Spinal cord (tissue), 9 donors: ENCODE measurements at regions not wholly inside any gene's neighbourhood (a gene's known extent, or its start where the extent isn't known, plus 50 kb on each side); places are given as distances from the start of the nearest gene placed in this dataset.
A peak's percentile ranks its signal among the peaks of the same experiment; 100 is the strongest.

Source experiments
- DNase-seq, 6 donors: peaks; one replicate each; pipeline versions ENCODE4 v3.0.0 to v3.0.0-alpha.2; 2013 to 2015; ENCODE audit warnings: low spot score in 6 of 6, low read depth in 4 of 6
- H3K27ac ChIP-seq: one replicate; pipeline ENCODE4 v1.5.1; 2013; ENCODE audit warnings: low read depth, low read length, control low read depth
- H3K27me3 ChIP-seq: one replicate; pipeline ENCODE4 v1.6.1; 2013; ENCODE audit warnings: low read length; ENCODE audit not compliant: control insufficient read depth, insufficient read depth
- H3K36me3 ChIP-seq: one replicate; pipeline ENCODE4 v1.6.1; 2013; ENCODE audit warnings: low read length; ENCODE audit not compliant: control insufficient read depth, insufficient read depth
- H3K4me1 ChIP-seq: one replicate; pipeline ENCODE4 v1.6.1; 2013; ENCODE audit warnings: low read length; ENCODE audit not compliant: control insufficient read depth, insufficient read depth
- H3K4me3 ChIP-seq: one replicate; pipeline ENCODE4 v1.5.1; 2013; ENCODE audit warnings: low read depth, low read length, control low read depth
- H3K9me3 ChIP-seq: one replicate; pipeline ENCODE4 v1.6.1; 2013; ENCODE audit warnings: low read length; ENCODE audit not compliant: control insufficient read depth, insufficient read depth
- WGBS: methylation state at CpG from one replicate; pipeline ENCODE4 v1.1.5; 2013; ENCODE audit warnings: missing lambda C conversion rate; ENCODE audit not compliant: insufficient coverage; 5-methylcytosine and 5-hydroxymethylcytosine counted together
- donor health status: healthy.

GRCh38 chr18:44474067-44474411, 206.6 kb upstream of the SETBP1 start:
- DNase-seq, result no peak
- peaks cover 1% of the 10 kb centered on the region for H3K9me3 ChIP-seq
- no peaks in the 10 kb centered on the region for H3K27me3 ChIP-seq
- H3K27ac ChIP-seq, result no peak overlapping the region
- H3K4me3 ChIP-seq, result no peak overlapping the region
- H3K4me1 ChIP-seq, result no peaks in the 10 kb centered on the region
- no peaks in the 10 kb centered on the region for H3K36me3 ChIP-seq
- 35% methylated on average over 2 of the region's 3 CpGs for WGBS

- DNase-seq, result peak in 1 of 6 donors; percentile 7
Observed at GRCh38 chr18:44474591-44474990, 206.1 kb upstream of the SETBP1 start.

GRCh38 chr18:44482761-44483160, 197.9 kb upstream of the SETBP1 start:
- Histone ChIP-seq H3K36me3 (no peaks in the 10 kb centered on the region), H3K4me1 (no peaks in the 10 kb centered on the region), H3K27me3 (no peaks in the 10 kb centered on the region), H3K4me3 (no peak overlapping the region), H3K27ac (no peak overlapping the region), H3K9me3 (peaks cover 11% of the 10 kb centered on the region)
- peak in 1 of 6 donors; percentile 7 for DNase-seq
- 27% methylated on average over 2 of the region's 4 CpGs for WGBS

More at GRCh38 chr18:44474591-44474990, 206.1 kb upstream of the SETBP1 start:
- H3K36me3 ChIP-seq, result no peaks in the 10 kb centered on the region
- no peaks in the 10 kb centered on the region for H3K27me3 ChIP-seq
- H3K27ac ChIP-seq, result no peak overlapping the region
- no peak overlapping the region for H3K4me3 ChIP-seq
- no peaks in the 10 kb centered on the region for H3K4me1 ChIP-seq
- H3K9me3 ChIP-seq, result peaks cover 7% of the 10 kb centered on the region

- Histone ChIP-seq H3K9me3 (no peaks in the 10 kb centered on the region), H3K4me1 (no peaks in the 10 kb centered on the region), H3K36me3 (no peaks in the 10 kb centered on the region), H3K27me3 (no peaks in the 10 kb centered on the region), H3K4me3 (no peak overlapping the region), H3K27ac (no peak overlapping the region)
- no peak for DNase-seq
- WGBS, result 100% methylated on average over 3 of the region's 5 CpGs
Observed at GRCh38 chr18:44495151-44495550, 185.5 kb upstream of the SETBP1 start.

GRCh38 chr18:44497311-44497710, 183.4 kb upstream of the SETBP1 start:
- Histone ChIP-seq H3K27me3 (no peaks in the 10 kb centered on the region), H3K9me3 (no peaks in the 10 kb centered on the region), H3K4me3 (no peak overlapping the region), H3K27ac (no peak overlapping the region), H3K36me3 (no peaks in the 10 kb centered on the region), H3K4me1 (no peaks in the 10 kb centered on the region)
- peak in 2 of 6 donors; percentile 18 to 80 for DNase-seq
- 80% methylated on average over 1 of the region's 3 CpGs for WGBS

- Histone ChIP-seq H3K4me1 (no peaks in the 10 kb centered on the region), H3K27me3 (no peaks in the 10 kb centered on the region), H3K36me3 (no peaks in the 10 kb centered on the region), H3K27ac (no peak overlapping the region), H3K4me3 (no peak overlapping the region), H3K9me3 (no peaks in the 10 kb centered on the region)
- no CpG with 5 or more reads among the region's 3 CpGs for WGBS
- DNase-seq, result peak in 1 of 6 donors; percentile 1
Observed at GRCh38 chr18:44497757-44498490, 182.8 kb upstream of the SETBP1 start.

- Histone ChIP-seq H3K27me3 (no peaks in the 10 kb centered on the region), H3K27ac (no peak overlapping the region), H3K36me3 (no peaks in the 10 kb centered on the region), H3K4me3 (no peak overlapping the region), H3K9me3 (no peaks in the 10 kb centered on the region), H3K4me1 (no peaks in the 10 kb centered on the region)
- DNase-seq, result no peak
- WGBS, result 100% methylated on average over 1 of the region's 2 CpGs
Observed at GRCh38 chr18:44500808-44501610, 179.7 kb upstream of the SETBP1 start.

- H3K9me3 ChIP-seq, result no peaks in the 10 kb centered on the region
- no CpG with 5 or more reads among the region's 1 CpG for WGBS
- no peak overlapping the region for H3K27ac ChIP-seq
- DNase-seq, result no peak
- no peak overlapping the region for H3K4me3 ChIP-seq
- no peaks in the 10 kb centered on the region for H3K36me3 ChIP-seq
- H3K27me3 ChIP-seq, result no peaks in the 10 kb centered on the region
- H3K4me1 ChIP-seq, result no peaks in the 10 kb centered on the region
Observed at GRCh38 chr18:44502221-44502620, 178.5 kb upstream of the SETBP1 start.

GRCh38 chr18:44502790-44503189, 177.9 kb upstream of the SETBP1 start:
- H3K27me3 ChIP-seq, result no peaks in the 10 kb centered on the region
- H3K9me3 ChIP-seq, result no peaks in the 10 kb centered on the region
- H3K36me3 ChIP-seq, result no peaks in the 10 kb centered on the region
- no peak overlapping the region for H3K4me3 ChIP-seq
- no peak overlapping the region for H3K27ac ChIP-seq
- no peak for DNase-seq
- H3K4me1 ChIP-seq, result no peaks in the 10 kb centered on the region

- H3K27me3 ChIP-seq, result no peaks in the 10 kb centered on the region
- no peaks in the 10 kb centered on the region for H3K36me3 ChIP-seq
- no peak overlapping the region for H3K4me3 ChIP-seq
- DNase-seq, result no peak
- no CpG with 5 or more reads among the region's 1 CpG for WGBS
- no peaks in the 10 kb centered on the region for H3K9me3 ChIP-seq
- H3K27ac ChIP-seq, result no peak overlapping the region
- no peaks in the 10 kb centered on the region for H3K4me1 ChIP-seq
Observed at GRCh38 chr18:44503854-44504253, 176.8 kb upstream of the SETBP1 start.
